Occipital lobe (tissue), 1 donor: ENCODE measurements at regions not wholly inside any gene's neighbourhood (a gene's known extent, or its start where the extent isn't known, plus 50 kb on each side); places are given as distances from the start of the nearest gene placed in this dataset.
"Not testable (repeated sequence)": the region's sequence is repeated elsewhere in the genome, so short reads cannot be mapped to it uniquely, and the experiment has no call there.

Experiments used
- DNase-seq: peaks from one replicate; lab custom pipeline; 2025; lab: John Stamatoyannopoulos, UW

DNA sequence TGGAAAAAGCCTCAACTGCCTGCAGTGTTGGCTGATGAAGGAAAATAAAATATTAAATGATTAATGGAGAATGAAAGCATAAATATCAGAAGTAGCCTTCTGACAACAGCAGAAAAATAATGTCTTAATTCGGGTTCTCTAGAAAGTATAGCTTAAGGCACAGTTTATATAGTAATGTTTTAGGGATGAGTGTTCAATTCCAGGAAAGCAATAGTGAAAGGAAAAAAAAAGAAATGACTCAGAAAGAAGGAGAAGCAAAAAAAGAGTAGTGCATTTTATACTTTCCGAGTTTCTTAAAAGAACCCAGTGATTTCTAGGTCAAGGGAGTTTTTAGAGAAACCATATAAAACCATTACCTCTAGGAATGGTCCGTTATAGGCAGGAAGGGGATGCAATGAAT, 137.3 kb downstream of the HTR1B start:
- no peak for DNase-seq

DNA sequence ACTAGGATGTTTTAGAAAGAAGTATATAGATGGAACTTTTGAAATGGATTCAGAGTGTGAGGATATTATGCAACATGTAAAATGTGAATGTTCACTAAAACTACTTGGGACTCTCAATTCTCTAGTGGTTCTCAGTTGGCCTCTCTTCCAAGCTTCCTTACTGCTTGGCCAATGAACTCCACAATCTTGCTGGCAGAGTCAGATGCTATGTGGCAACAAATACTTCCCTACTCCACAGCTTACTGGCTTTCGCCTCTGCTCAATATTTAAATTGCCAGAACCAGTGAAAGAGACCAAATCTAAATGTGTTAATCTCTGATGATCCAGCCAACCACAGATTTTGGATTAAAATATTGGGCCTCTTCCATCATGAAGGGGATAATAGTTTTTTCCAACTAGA, 138.4 kb downstream of the HTR1B start:
- DNase-seq, result no peak

DNA sequence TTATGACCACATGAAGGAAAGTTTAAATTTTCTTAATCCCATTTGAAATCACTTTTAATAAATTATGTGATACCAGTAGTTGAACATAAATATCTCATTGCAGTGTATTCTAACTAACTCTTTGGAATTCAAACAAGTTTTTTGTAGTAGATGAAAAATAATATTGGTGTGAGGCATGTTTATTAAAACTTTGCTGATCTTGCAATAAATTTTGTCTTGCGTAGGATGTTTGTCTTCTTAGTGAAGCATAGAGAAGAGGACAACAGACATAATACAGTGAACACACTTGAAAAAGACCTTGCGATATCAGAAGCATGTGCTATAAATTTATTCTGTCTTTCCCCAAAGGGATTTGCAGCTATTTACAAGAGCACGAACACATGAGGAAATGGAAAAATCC, 140.7 kb downstream of the HTR1B start:
- no peak for DNase-seq

DNA sequence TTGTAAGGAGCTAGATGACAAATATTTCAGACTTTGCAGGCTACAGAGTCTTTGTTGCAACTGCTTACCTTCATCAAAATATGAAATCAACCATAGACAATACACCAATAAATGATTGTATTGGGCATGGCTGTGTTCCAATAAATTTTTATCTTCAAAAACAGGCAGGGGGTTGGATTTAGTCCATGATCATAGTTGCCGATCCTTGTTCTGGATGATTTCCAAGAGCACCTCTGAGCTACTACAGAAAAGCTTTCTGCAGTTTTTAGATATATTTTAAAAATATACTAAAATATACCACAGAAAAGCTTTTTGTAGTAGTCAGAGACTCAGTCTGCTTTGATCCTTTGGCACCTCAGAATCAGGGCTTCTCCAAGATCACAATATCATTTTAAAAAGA, 145.0 kb downstream of the HTR1B start:
- DNase-seq, result no peak

DNA sequence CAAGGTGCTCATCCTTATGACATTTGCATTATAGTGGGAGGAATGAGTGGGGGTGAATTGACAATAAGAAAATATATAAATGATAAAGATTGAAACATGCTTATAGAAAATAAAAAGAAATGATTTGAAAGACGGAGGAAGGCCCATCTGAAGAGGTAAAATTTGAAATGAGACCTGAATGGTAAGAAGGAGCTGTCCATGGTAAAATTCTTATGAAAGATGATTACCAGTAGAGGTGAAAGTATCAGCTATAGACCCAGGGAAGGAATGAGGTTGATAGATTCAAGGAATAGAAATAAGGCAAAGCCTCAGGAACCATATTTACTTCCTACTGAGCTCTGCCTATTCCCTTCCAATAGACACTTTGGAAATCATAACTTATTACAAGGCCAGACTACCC, 149.7 kb downstream of the HTR1B start:
- DNase-seq, result no peak

DNA sequence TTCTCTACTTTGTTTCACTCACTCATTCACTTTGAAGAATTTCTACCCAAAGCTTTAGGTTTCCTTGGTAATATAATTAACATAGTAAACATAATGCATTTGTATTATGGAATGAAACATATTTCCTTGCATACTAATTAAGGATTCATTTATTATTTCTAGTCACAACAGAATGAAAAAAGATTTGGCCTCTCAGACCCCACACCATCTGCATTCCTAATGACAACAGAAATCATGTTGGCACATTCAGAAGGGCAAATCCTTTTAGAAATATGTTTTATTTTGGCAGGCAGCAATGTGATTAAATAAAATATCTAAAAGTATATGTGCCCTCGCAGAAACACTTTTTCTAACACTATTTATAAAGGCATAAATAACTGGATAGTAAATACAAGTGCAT, 163.4 kb downstream of the HTR1B start:
- no peak for DNase-seq

DNA sequence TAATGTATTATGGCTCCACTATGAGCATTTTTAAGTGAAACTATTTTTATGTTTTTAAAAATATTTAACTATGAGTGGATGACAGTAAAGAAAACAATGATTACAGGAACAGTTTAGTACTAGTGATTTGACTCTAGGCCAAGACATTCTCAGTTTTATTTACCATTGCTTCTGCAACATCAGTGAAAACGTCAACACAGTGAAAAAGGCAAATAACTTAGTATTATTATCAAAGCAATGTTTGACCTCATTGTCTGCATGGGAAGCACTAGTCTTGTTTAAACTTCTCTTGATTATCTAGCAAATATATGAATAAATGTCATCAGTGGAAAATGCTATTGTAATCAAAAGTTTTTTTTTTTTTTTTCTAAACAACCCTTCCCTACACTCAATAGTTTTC, 165.0 kb downstream of the HTR1B start:
- DNase-seq, result no peak

DNA sequence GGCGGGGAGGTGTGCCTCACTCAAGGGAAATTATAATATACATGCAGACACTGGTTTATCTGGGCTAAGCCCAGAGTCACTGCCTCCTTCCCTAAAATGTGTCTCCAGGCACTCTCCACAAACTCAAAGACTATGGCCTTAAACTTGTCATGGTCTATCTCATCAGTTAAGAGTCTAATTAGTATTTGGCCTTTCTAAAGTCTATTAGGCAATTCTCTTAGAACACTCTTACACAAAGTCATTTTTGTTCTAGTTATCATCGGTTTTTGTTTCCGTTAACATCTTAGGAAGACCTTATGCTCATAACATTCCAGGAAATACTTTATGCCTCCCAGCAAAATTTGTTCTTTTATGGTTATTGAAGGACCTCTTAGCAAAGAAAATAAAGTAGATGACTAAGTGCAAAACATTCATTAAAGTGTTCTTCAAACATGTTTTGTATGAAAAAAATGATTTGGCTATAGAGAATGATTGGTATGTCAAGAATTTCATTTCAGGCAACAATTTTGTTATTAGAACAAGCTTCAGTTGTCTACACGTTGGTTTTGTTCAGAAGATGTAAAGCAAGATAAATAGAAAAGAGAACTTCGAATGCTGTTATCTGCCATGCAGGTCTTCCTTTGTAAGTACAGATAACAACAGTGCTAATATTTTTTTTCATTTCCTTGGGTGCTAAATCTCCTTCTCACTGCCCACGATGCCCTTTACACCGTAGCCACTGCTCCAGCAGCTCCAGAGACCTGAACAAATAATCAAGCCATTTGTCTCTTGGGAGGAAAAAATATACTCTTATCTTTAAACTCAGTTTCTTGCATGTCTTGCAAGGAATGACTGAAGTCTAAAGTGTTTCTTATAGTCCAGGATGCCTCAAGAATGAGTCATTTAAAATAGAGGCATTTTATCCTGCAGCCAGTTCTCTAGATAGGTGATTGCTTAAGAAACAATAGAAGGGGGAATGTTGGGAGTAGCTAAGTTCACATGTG, 170.4 kb downstream of the HTR1B start:
- no peak for DNase-seq

DNA sequence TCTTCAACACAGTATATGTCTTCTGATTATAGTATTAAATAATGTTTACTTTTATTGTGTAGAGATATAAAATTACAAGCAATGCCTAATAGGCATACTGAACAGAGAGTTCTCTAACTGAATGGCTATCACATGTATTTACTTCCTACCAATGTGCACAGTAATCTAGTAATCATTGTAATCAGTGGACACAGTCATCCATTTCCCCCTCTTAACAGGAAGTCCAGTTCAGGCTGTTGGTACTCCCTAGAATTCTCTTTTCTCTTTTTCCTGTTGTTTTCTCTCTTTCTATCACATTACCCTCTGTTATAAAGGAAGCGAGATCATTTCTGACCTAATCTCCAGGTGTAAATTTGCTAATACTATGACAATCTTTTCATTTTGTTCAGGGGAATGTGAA, 172.5 kb downstream of the HTR1B start:
- no peak for DNase-seq

DNA sequence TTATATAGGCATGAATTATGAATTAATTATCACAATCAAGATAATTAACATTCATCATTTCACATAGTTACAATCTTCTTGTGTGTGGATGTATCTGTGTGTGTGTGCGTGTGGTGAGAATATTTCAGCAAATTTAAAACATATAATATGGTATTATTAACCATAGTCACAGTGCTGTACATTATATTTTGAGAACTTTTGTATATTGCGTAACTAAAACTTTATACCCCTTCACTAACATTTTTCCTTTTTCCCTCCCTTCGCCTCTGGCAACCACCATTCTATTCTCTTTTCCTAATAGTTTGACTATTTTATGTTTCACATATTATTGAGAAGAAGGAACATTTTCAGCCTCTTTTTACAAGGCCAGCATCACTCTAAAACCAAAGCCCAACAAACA, 176.8 kb downstream of the HTR1B start:
- DNase-seq, result no peak

DNA sequence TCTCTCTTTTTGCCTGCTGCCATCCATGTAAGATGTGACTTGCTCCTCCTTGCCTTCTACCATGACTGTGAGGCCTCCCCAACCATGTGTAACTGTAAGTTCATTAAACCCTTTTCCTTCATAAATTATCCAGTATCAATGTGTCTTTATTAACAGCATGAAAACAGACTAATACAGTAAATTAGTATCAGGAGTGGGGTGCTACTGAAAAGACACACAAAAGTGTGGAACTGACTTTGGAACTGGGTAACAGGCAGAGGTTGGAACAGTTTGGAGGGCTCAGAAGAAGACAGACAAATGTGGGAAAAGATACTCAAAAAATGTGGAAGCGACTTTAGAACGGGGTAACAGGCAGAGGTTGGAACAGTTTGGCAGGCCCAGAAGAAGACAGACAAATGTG, 189.4 kb downstream of the HTR1B start:
- DNase-seq, result no peak

DNA sequence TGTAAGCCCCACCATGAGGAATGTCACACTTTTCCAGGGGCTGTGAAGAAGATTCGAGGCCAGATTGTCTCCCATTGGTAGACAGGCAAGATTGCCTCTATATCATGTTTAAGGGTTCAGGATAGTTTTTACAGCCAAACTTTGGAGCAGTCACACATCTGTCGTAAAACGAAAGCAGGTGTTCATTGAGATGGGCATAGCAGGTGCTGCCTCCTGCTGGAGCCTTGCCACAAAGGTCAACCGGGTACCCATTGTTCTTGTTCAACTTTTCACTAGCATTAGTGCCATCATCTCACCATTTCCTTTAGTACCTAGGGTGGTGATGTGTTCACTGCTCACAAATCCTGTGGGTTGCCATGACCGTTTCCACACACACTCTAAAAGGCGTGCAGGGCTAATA, 198.3 kb downstream of the HTR1B start:
- no peak for DNase-seq

DNA sequence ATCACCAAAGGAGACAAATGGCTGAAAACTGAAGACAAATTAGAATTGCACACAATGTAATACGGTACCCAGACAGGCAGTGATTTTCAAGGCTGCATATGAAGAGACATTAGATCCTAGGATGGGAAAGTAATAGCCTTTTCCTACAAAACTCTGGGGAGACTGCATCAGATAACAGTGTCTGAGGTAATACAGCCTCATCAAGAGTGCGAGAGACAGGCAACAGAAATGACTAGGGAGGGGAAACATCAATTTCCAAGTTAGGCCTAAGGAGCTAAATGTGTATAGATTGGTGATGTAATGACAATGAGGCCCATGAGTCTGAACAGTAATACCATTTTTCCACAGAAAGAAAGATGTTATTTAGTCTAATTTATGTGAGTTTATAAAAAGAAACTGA, 200.3 kb downstream of the HTR1B start:
- no peak for DNase-seq

DNA sequence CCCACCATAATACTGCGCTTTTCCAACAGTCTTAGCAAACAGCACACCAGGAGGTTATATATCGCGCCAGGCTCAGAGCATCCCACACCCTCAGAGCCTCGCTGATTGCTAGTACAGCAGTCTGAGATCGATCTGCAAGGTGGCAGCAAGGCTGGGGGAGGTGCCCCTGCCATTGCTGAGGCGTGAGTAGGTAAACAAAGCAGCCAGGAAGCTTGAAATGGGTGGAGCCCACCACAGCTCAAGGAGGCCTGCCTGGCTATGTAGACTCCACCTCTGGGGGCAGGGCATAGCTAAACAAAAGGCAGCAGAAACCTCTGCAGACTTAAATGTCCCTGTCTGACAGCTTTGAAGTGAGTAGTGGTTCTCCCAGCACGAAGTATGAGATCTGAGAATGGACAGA, 211.5 kb downstream of the HTR1B start:
- DNase-seq, result not testable (repeated sequence)

DNA sequence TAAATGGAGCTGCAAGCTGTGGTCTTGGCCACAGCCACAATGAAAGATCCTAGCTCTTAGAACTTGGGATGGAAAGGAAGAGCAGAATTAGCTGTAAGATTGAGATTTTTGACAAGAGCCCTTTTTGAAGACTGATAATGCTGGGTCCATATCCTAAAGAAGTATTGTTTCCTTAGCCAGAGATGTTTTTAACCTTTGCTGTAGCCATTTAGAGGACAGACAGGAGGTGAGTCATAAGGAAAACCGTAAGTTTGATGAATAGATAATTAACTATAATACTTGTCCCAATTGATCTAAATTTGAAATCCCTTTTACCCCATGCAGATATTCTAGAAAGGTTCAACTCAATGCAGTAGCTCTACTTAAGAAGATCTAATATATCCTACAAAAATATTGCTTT, 213.7 kb downstream of the HTR1B start:
- no peak for DNase-seq

DNA sequence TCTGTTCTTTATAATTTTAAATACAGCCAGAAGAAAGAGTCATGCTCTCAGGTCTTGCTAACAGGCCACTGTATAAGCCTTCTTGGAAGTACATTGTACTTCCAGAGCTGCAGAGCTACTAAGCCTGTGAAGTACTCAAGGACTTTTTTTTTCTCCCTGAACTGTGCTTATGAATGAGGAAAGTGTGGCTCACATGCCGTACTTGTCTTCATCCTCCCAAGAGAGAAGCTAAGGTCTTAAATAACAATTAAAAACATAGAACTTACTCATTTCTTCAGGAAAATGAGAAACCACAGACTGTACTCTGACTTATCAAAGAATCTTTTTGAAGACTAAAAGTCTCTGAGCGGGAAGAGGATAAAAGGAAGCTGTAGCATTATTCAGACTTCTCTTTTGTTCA, 218.3 kb downstream of the HTR1B start:
- DNase-seq, result no peak

DNA sequence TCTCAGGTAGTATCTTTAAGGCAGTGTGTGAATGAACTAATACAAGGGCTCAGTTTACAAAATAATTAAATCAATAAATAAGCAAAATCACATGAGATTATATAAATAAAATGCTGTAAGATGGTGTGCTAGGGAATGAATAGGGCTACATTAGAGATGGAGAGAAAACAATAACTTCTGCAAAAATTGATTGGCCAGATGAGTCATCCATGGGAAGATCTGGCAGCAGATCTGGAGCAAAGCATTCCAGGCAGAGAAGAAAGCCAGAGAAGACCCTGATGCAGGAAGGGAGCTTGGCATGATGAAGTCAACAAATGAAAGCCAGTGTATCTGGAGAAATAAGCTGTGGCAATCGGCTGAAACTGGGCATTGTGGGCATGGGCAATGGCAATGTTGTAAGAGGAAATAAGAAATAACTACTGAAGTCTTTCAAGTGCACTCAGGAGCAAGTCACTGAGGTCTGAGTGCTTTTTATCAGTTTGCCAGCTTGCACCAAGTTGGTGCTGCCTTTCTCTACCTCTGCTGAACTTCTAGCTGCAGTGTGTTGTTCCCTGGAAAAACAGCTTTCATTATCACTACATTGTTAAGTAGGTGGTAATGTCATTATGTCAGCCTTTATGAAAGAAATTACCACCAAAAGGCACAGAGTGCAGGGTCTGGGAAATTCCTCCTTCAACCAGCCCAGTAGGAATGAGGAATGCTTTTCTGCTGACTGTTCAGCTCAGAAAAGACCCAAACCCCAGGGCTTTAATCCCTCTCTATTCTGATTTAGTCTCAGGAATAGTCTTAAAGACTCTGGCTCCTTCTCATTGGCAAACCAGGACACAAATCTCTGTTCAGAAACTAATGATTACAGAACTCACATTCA, 231.6 kb downstream of the HTR1B start:
- no peak for DNase-seq

DNA sequence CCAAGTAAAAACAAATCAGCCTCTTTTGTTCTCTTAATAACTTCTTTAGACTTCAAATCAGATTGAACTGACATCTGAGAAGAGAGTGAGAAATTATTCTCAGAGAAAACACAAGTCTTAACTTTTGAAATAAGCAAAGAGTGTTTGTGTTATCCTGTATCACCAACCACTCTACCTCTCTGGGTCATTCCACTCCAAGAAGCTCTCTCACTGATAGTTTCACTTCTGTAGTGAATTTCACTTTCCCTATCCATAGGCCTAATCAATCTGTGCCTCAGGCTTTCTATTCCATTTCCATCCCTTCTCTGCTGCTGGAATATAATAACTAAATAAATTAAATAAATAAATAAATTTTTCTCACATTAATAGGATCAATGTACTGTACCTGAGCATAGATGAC, 235.0 kb downstream of the HTR1B start:
- no peak for DNase-seq

DNA sequence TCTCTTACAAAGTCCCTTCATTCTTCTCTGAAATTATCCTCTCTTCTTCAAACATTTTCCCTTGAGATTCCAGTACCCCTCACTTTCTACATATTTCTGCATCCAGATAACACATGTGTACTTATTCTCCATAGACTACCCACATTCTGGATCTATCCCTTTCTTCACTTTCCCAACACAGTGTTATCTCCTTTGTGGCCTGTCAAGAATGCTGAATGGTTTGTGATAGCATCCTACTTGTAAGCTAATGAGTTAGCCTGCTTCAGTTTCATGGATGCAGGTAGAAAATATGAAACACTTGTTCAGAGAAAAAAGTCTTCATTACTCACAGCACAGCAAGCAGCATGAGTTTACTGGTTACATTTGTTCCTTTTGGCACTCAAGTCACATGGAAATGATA, 245.4 kb downstream of the HTR1B start:
- no peak for DNase-seq

DNA sequence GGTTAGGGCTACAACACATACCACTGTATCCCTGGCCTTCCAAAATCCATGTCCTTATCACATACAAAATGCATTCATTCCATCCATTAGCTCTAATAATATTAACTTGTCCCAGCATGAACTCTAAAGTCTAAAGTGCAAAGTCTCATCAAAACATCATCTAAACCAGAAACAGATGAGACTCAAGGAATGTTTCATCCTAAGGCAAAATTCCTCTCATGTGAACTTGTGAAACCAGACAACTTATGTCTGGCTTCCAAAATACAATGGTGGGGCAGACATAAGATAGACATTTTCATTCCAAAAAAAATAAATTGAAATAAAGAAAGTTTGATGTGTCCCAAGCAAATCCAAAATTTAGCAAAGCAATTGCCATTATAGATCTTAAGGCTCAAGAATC, 257.4 kb downstream of the HTR1B start:
- no peak for DNase-seq

DNA sequence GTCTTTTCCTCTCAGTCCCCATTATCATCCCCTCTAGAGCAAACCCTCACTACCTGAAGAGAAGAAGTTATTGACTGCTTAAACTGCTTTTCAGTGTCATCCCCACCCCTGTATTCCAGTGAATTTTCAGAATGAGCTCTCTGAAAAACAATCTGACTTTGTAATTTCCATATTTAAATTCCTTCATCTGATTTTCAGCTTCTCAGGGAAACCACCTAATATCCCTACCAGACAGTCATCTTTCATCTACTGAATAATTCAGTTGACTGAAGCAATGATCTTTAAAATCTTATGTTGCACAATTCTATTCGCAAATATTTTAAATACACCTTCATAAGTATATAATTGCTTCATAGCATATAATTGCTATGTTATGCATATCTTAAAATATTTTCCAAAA, 258.7 kb downstream of the HTR1B start:
- DNase-seq, result no peak

DNA sequence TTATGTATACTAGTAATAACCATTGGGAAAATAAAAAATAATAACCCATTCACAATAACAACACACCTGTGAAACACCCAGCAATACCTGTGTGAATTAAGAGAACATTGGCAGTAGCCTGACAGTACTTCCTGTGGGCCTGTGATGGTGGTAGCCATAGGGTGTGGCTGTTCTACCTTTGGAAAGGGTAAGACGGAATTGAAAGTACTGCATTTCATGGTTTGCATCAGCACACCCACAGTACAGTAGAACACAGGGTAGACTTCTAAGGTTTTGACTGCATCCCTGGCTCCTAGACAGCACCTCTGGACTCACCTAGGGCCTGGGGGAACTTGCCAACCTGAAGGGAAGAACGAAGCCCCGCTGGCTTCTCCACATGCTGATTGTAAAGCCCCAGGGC, 279.8 kb downstream of the HTR1B start:
- no peak for DNase-seq

DNA sequence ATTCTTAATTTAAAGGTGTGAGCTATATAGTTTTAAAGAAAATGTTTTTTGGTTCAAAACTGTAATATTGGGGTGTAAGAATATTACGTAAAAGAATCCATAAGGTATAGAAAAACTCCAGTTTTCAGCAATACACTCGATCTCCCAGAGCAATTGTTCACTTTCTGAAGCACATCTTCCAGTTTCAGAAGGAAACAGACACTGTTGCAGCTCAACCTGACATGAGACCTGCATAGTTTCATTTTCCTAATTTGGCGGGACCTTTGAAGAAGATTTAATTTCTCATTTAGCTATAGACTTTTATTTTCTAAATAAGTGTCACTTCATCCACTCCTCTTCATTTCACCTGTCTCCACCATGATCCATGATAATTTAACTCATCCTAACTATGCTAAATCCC, 281.5 kb downstream of the HTR1B start:
- no peak for DNase-seq
